A673 (cell line): ENCODE measurements at regions not wholly inside any gene's neighbourhood (a gene's known extent, or its start where the extent isn't known, plus 50 kb on each side); places are given as distances from the start of the nearest gene placed in this dataset.

Source experiments
- BruUV-seq: library from RNA; stranded (reverse); fragments of 400-500 nt; replicated peaks from 2 replicates; lab custom pipeline; 2021; lab: Mats Ljungman, UMichigan
- CTCF ChIA-PET: fragments of 300-600 bp; sonication (Branson Sonifier 250); formaldehyde crosslinking; loops from one replicate; lab custom pipeline; 2022; ENCODE audit warnings: antibody characterized with exemption; lab: Charles Lee
- POLR2A ChIA-PET: fragments of 300-600 bp; sonication (Branson Sonifier 250); formaldehyde crosslinking; loops from one replicate; lab custom pipeline; 2022; ENCODE audit warnings: antibody characterized with exemption; ENCODE audit not compliant: low non-redundant PET; lab: Charles Lee
- DNase-seq: peaks from one replicate; pipeline ENCODE4 v3.0.0-alpha.2; 2015; ENCODE audit warnings: low spot score
- H3K27ac ChIP-seq: fragments of 200-600 bp; sonication (generic); 2 replicates; pipeline ENCODE4 v1.5.1; 2016; ENCODE audit warnings: mixed run types, low read depth, mild to moderate bottlenecking, mixed read lengths, antibody characterized with exemption, low read length; ENCODE audit not compliant: poor library complexity, severe bottlenecking
- H3K27me3 ChIP-seq: fragments of 200-600 bp; sonication (generic); replicated peaks from 2 replicates; pipeline ENCODE4 v1.6.1; 2017; ENCODE audit warnings: mixed run types, low read depth, mild to moderate bottlenecking, mixed read lengths, antibody characterized with exemption, low read length; ENCODE audit not compliant: insufficient read depth, poor library complexity
- H3K36me3 ChIP-seq: fragments of 200-600 bp; sonication (generic); 2 replicates; pipeline ENCODE4 v1.6.1; 2016; ENCODE audit warnings: mixed run types, mild to moderate bottlenecking, mixed read lengths, antibody characterized with exemption, low read length; ENCODE audit not compliant: insufficient read depth, poor library complexity, severe bottlenecking
- H3K4me1 ChIP-seq: fragments of 200-600 bp; sonication (generic); 2 replicates; pipeline ENCODE4 v1.6.1; 2017; ENCODE audit warnings: mixed run types, mild to moderate bottlenecking, mixed read lengths, antibody characterized with exemption, low read length; ENCODE audit not compliant: insufficient read depth, poor library complexity, severe bottlenecking
- H3K4me3 ChIP-seq: fragments of 200-600 bp; sonication (generic); 2 replicates; pipeline ENCODE4 v1.5.1; 2016; ENCODE audit warnings: low read depth, mixed run types, mild to moderate bottlenecking, mixed read lengths, low read length; ENCODE audit not compliant: poor library complexity, severe bottlenecking
- H3K9me3 ChIP-seq: fragments of 200-600 bp; sonication (generic); 2 replicates; pipeline ENCODE4 v1.6.1; 2016; ENCODE audit warnings: mixed run types, low read depth, mild to moderate bottlenecking, mixed read lengths, antibody characterized with exemption, low read length; ENCODE audit not compliant: poor library complexity, severe bottlenecking
- CTCF ChIP-seq: fragments of 300-800, 200-600 bp; sonication (generic); conservative IDR thresholded peaks from 2 replicates; pipeline ENCODE4 v1.5.1; 2017; ENCODE audit warnings: low read depth, mild to moderate bottlenecking, antibody characterized with exemption, low read length, moderate library complexity, mixed read lengths
- EZH2 ChIP-seq: fragments of 200-600 bp; sonication (generic); IDR thresholded peaks from 2 replicates; pipeline ENCODE4 v1.6.1; 2017; ENCODE audit warnings: borderline replicate concordance, low read depth, mild to moderate bottlenecking, mixed read lengths, antibody characterized with exemption, low read length; ENCODE audit not compliant: poor library complexity, severe bottlenecking
- intact Hi-C: fragments of 100-400 bp; cut with micrococcal nuclease; formaldehyde crosslinking; loops from one replicate; pipeline ENCODE4 v1.10.0; 2022; ENCODE audit not compliant: unreplicated experiment

- H3K36me3 ChIP-seq = no peaks in the 10 kb centered on the region
- no peaks in the 10 kb centered on the region for H3K4me1 ChIP-seq
- no peak for TF ChIP-seq EZH2
- TF ChIP-seq CTCF = no peak
- ChIA-PET POLR2A (no interaction called here), CTCF (no interaction called here)
- no peak for DNase-seq
- no TSS peak for BruUV-seq
- intact Hi-C loops = no loop called here
- H3K27me3 ChIP-seq = no peaks in the 10 kb centered on the region
- no peak overlapping the region for H3K4me3 ChIP-seq
- no peak overlapping the region for H3K27ac ChIP-seq
- no peaks in the 10 kb centered on the region for H3K9me3 ChIP-seq
Observed at GRCh38 chr11:134598368-134598767, 186.3 kb upstream of the B3GAT1 start.

- TF ChIP-seq EZH2 = no peak
- no peak for TF ChIP-seq CTCF
- Histone ChIP-seq H3K9me3 (no peaks in the 10 kb centered on the region), H3K27me3 (no peaks in the 10 kb centered on the region), H3K4me3 (no peak overlapping the region), H3K27ac (no peak overlapping the region), H3K4me1 (no peaks in the 10 kb centered on the region), H3K36me3 (no peaks in the 10 kb centered on the region)
- intact Hi-C loops = no loop called here
- DNase-seq = no peak
- POLR2A ChIA-PET = no interaction called here
- BruUV-seq = no TSS peak
- CTCF ChIA-PET = no interaction called here
Observed at GRCh38 chr11:134597452-134597851, 185.4 kb upstream of the B3GAT1 start.

GRCh38 chr11:134596404-134596803 lies 184.4 kb upstream of the B3GAT1 start:
- DNase-seq = no peak
- CTCF ChIA-PET = no interaction called here
- H3K27ac ChIP-seq = no peak overlapping the region

GRCh38 chr11:134592391-134592990 lies 180.4 kb upstream of the B3GAT1 start:
- DNase-seq = peak; percentile 56
- ChIA-PET CTCF (no interaction called here), POLR2A (no interaction called here)
- TF ChIP-seq EZH2 = no peak
- TF ChIP-seq CTCF = peak; percentile 80
- Histone ChIP-seq H3K27ac (no peak overlapping the region), H3K27me3 (no peaks in the 10 kb centered on the region), H3K9me3 (no peaks in the 10 kb centered on the region), H3K4me3 (no peak overlapping the region), H3K4me1 (no peaks in the 10 kb centered on the region), H3K36me3 (no peaks in the 10 kb centered on the region)
- intact Hi-C loops = no loop called here
- no TSS peak for BruUV-seq

More at GRCh38 chr11:134596404-134596803, 184.4 kb upstream of the B3GAT1 start:
- H3K4me1 ChIP-seq = no peaks in the 10 kb centered on the region
- H3K9me3 ChIP-seq = no peaks in the 10 kb centered on the region
- no peak for TF ChIP-seq EZH2
- intact Hi-C loops = no loop called here
- BruUV-seq = no TSS peak
- no peaks in the 10 kb centered on the region for H3K36me3 ChIP-seq
- H3K27me3 ChIP-seq = no peaks in the 10 kb centered on the region
- no peak overlapping the region for H3K4me3 ChIP-seq
- POLR2A ChIA-PET = no interaction called here
